Peyer's patch (tissue), 4 donors: ENCODE measurements at regions not wholly inside any gene's neighbourhood (a gene's known extent, or its start where the extent isn't known, plus 50 kb on each side); places are given as distances from the start of the nearest gene placed in this dataset.

Source experiments
- CTCF ChIP-seq, 6 experiments: fragments of 450-650 bp in 4 of 6; fragments of 200-600 bp in 2 of 6; sonication (generic) in 1 of 6; IDR thresholded peaks; one replicate each; pipeline ENCODE4 v1.5.1; 2017 to 2019; ENCODE audit warnings: antibody characterized with exemption in 6 of 6, mild to moderate bottlenecking in 3 of 6, moderate library complexity in 1 of 6
- POLR2A ChIP-seq, 2 donors: fragments of 450-650 bp; IDR thresholded peaks; one replicate each; pipeline ENCODE4 v1.5.1; 2017; ENCODE audit warnings: antibody characterized with exemption in 2 of 2, mild to moderate bottlenecking in 2 of 2, moderate library complexity in 2 of 2

- TF ChIP-seq CTCF (IDR thresholded peaks at IDR 0.05): no peak
- no peak for TF ChIP-seq POLR2A (IDR thresholded peaks at IDR 0.05)
Measured at GRCh38 chr12:41636653-41637052, 448.5 kb downstream of the PDZRN4 start.
